ENCODE measurements at regions not wholly inside any gene's neighbourhood (a gene's known extent, or its start where the extent isn't known, plus 50 kb on each side); places are given as distances from the start of the nearest gene placed in this dataset.

GRCh38 chr18:71485611-71486010, 1058.5 kb downstream of the CBLN2 start:
- no peak overlapping the region for H3K9ac ChIP-seq (ENCODE audit: low read length)
- H3K27ac ChIP-seq (ENCODE audit: low read length, poor library complexity, severe bottlenecking) = no peak overlapping the region
- no peak overlapping the region for H4K8ac ChIP-seq (ENCODE audit: low read length)
- peaks cover 12% of the 10 kb centered on the region for H3K9me3 ChIP-seq (ENCODE audit: control insufficient read depth, low read length)
- H2BK5ac ChIP-seq (ENCODE audit: low read depth, low read length, poor library complexity, severe bottlenecking) = no peak overlapping the region
- H3K4me2 ChIP-seq (ENCODE audit: low read length, poor library complexity, severe bottlenecking) = no peak overlapping the region
- H2BK120ac ChIP-seq (ENCODE audit: low read depth, low read length) = no peak overlapping the region
- no peak overlapping the region for H2AFZ ChIP-seq (ENCODE audit: low read depth, low read length)
- no peaks in the 10 kb centered on the region for H3K4me1 ChIP-seq (ENCODE audit: control insufficient read depth, insufficient read depth, low read depth, low read length)
- H3K23ac ChIP-seq (ENCODE audit: low read length in 2 of 2) = no peak overlapping the region
- no peaks in the 10 kb centered on the region for H3K27me3 ChIP-seq (ENCODE audit: control insufficient read depth in 1 of 2, insufficient read depth in 1 of 2, low read length in 2 of 2)
- H3K4me3 ChIP-seq (ENCODE audit: insufficient read depth in 1 of 2, low read depth in 1 of 2, low read length in 2 of 2) = no peak overlapping the region
- H2AK5ac ChIP-seq (ENCODE audit: low read length, severe bottlenecking) = no peak overlapping the region
- H3K18ac ChIP-seq (ENCODE audit: low read depth in 1 of 2, low read length in 2 of 2) = no peak overlapping the region
- 65% methylated on average over 3 of the region's 3 CpGs for WGBS
- no peak for DNase-seq
- no peaks in the 10 kb centered on the region for H3K36me3 ChIP-seq (ENCODE audit: control insufficient read depth in 1 of 2, insufficient read depth in 2 of 2, low read depth in 1 of 2, low read length in 2 of 2)
- no peak overlapping the region for H3K14ac ChIP-seq (ENCODE audit: low read length in 2 of 2)
- H4K91ac ChIP-seq (ENCODE audit: low read length) = no peak overlapping the region
- H2BK15ac ChIP-seq (ENCODE audit: low read depth, poor library complexity, severe bottlenecking) = no peak overlapping the region
- no peaks in the 10 kb centered on the region for H3K79me1 ChIP-seq (replicated peaks; ENCODE audit: low read length, poor library complexity, severe bottlenecking)
- no peak overlapping the region for H3K4ac ChIP-seq (ENCODE audit: low read depth in 1 of 2, low read length in 2 of 2)
- H2BK12ac ChIP-seq (ENCODE audit: low read length in 2 of 2) = no peak overlapping the region

GRCh38 chr18:71471963-71472725, 1072.0 kb downstream of the CBLN2 start:
- no peak overlapping the region for H2AK5ac ChIP-seq (ENCODE audit: low read length, severe bottlenecking)
- DNase-seq = no peak
- no peak overlapping the region for H3K4ac ChIP-seq (ENCODE audit: low read depth in 1 of 2, low read length in 2 of 2)
- H2BK5ac ChIP-seq (ENCODE audit: low read depth, low read length, poor library complexity, severe bottlenecking) = no peak overlapping the region
- no peak overlapping the region for H3K23ac ChIP-seq (ENCODE audit: low read length in 2 of 2)
- no peak overlapping the region for H4K91ac ChIP-seq (ENCODE audit: low read length)
- 76% methylated on average over 16 of the region's 19 CpGs for WGBS
- H3K27me3 ChIP-seq (ENCODE audit: control insufficient read depth in 1 of 2, insufficient read depth in 1 of 2, low read length in 2 of 2) = no peaks in the 10 kb centered on the region
- H2BK12ac ChIP-seq (ENCODE audit: low read length in 2 of 2) = no peak overlapping the region
- H3K18ac ChIP-seq (ENCODE audit: low read depth in 1 of 2, low read length in 2 of 2) = no peak overlapping the region
- no peak overlapping the region for H2AFZ ChIP-seq (ENCODE audit: low read depth, low read length)
- H3K4me3 ChIP-seq (ENCODE audit: insufficient read depth in 1 of 2, low read depth in 1 of 2, low read length in 2 of 2) = no peak overlapping the region
- H3K9me3 ChIP-seq (ENCODE audit: control insufficient read depth, low read length) = no peaks in the 10 kb centered on the region
- H3K36me3 ChIP-seq (ENCODE audit: control insufficient read depth in 1 of 2, insufficient read depth in 2 of 2, low read depth in 1 of 2, low read length in 2 of 2) = no peaks in the 10 kb centered on the region
- no peaks in the 10 kb centered on the region for H3K79me1 ChIP-seq (replicated peaks; ENCODE audit: low read length, poor library complexity, severe bottlenecking)
- H3K14ac ChIP-seq (ENCODE audit: low read length in 2 of 2) = no peak overlapping the region
- no peak overlapping the region for H3K4me2 ChIP-seq (ENCODE audit: low read length, poor library complexity, severe bottlenecking)
- no peak overlapping the region for H2BK15ac ChIP-seq (ENCODE audit: low read depth, poor library complexity, severe bottlenecking)
- H3K4me1 ChIP-seq (ENCODE audit: control insufficient read depth, insufficient read depth, low read depth, low read length) = no peaks in the 10 kb centered on the region
- no peak overlapping the region for H4K8ac ChIP-seq (ENCODE audit: low read length)
- no peak overlapping the region for H3K9ac ChIP-seq (ENCODE audit: low read length)
- H3K27ac ChIP-seq (ENCODE audit: low read length, poor library complexity, severe bottlenecking) = no peak overlapping the region
- H2BK120ac ChIP-seq (ENCODE audit: low read depth, low read length) = no peak overlapping the region

- no peak overlapping the region for H2BK120ac ChIP-seq (ENCODE audit: low read depth, low read length)
- H2AFZ ChIP-seq (ENCODE audit: low read depth, low read length) = no peak overlapping the region
- H3K27me3 ChIP-seq (ENCODE audit: control insufficient read depth in 1 of 2, insufficient read depth in 1 of 2, low read length in 2 of 2) = no peaks in the 10 kb centered on the region
- no peak overlapping the region for H2AK5ac ChIP-seq (ENCODE audit: low read length, severe bottlenecking)
- no peak for DNase-seq
- no peak overlapping the region for H3K18ac ChIP-seq (ENCODE audit: low read depth in 1 of 2, low read length in 2 of 2)
- no peaks in the 10 kb centered on the region for H3K36me3 ChIP-seq (ENCODE audit: control insufficient read depth in 1 of 2, insufficient read depth in 2 of 2, low read depth in 1 of 2, low read length in 2 of 2)
- H3K27ac ChIP-seq (ENCODE audit: low read length, poor library complexity, severe bottlenecking) = no peak overlapping the region
- H3K4me2 ChIP-seq (ENCODE audit: low read length, poor library complexity, severe bottlenecking) = no peak overlapping the region
- H2BK15ac ChIP-seq (ENCODE audit: low read depth, poor library complexity, severe bottlenecking) = no peak overlapping the region
- WGBS = no CpG with 5 or more reads among the region's 3 CpGs
- H3K9ac ChIP-seq (ENCODE audit: low read length) = no peak overlapping the region
- H3K79me1 ChIP-seq (replicated peaks; ENCODE audit: low read length, poor library complexity, severe bottlenecking) = no peaks in the 10 kb centered on the region
- no peak overlapping the region for H2BK12ac ChIP-seq (ENCODE audit: low read length in 2 of 2)
- no peaks in the 10 kb centered on the region for H3K4me1 ChIP-seq (ENCODE audit: control insufficient read depth, insufficient read depth, low read depth, low read length)
- no peak overlapping the region for H2BK5ac ChIP-seq (ENCODE audit: low read depth, low read length, poor library complexity, severe bottlenecking)
- no peak overlapping the region for H4K8ac ChIP-seq (ENCODE audit: low read length)
- H3K4me3 ChIP-seq (ENCODE audit: insufficient read depth in 1 of 2, low read depth in 1 of 2, low read length in 2 of 2) = no peak overlapping the region
- no peak overlapping the region for H3K14ac ChIP-seq (ENCODE audit: low read length in 2 of 2)
- no peak overlapping the region for H3K4ac ChIP-seq (ENCODE audit: low read depth in 1 of 2, low read length in 2 of 2)
- no peak overlapping the region for H3K23ac ChIP-seq (ENCODE audit: low read length in 2 of 2)
- H3K9me3 ChIP-seq (ENCODE audit: control insufficient read depth, low read length) = no peaks in the 10 kb centered on the region
- no peak overlapping the region for H4K91ac ChIP-seq (ENCODE audit: low read length)
These were observed 1087.9 kb downstream of the CBLN2 start for GRCh38 chr18:71456206-71456605.

GRCh38 chr18:71450257-71450656, 1093.9 kb downstream of the CBLN2 start:
- Histone ChIP-seq H3K23ac (ENCODE audit: low read length in 2 of 2) (no peak overlapping the region), H3K14ac (ENCODE audit: low read length in 2 of 2) (no peak overlapping the region), H3K9ac (ENCODE audit: low read length) (no peak overlapping the region), H3K4ac (ENCODE audit: low read depth in 1 of 2, low read length in 2 of 2) (no peak overlapping the region), H2AFZ (ENCODE audit: low read depth, low read length) (no peak overlapping the region), H2BK5ac (ENCODE audit: low read depth, low read length, poor library complexity, severe bottlenecking) (no peak overlapping the region), H2BK12ac (ENCODE audit: low read length in 2 of 2) (no peak overlapping the region), H3K4me2 (ENCODE audit: low read length, poor library complexity, severe bottlenecking) (no peak overlapping the region), H2BK15ac (ENCODE audit: low read depth, poor library complexity, severe bottlenecking) (no peak overlapping the region), H2BK120ac (ENCODE audit: low read depth, low read length) (no peak overlapping the region), H4K8ac (ENCODE audit: low read length) (no peak overlapping the region), H3K27ac (ENCODE audit: low read length, poor library complexity, severe bottlenecking) (no peak overlapping the region), H3K79me1 (replicated peaks; ENCODE audit: low read length, poor library complexity, severe bottlenecking) (no peaks in the 10 kb centered on the region), H3K4me1 (ENCODE audit: control insufficient read depth, insufficient read depth, low read depth, low read length) (no peaks in the 10 kb centered on the region), H3K9me3 (ENCODE audit: control insufficient read depth, low read length) (peaks cover 6% of the 10 kb centered on the region), H4K91ac (ENCODE audit: low read length) (no peak overlapping the region), H3K18ac (ENCODE audit: low read depth in 1 of 2, low read length in 2 of 2) (no peak overlapping the region), H3K36me3 (ENCODE audit: control insufficient read depth in 1 of 2, insufficient read depth in 2 of 2, low read depth in 1 of 2, low read length in 2 of 2) (no peaks in the 10 kb centered on the region), H2AK5ac (ENCODE audit: low read length, severe bottlenecking) (no peak overlapping the region), H3K4me3 (ENCODE audit: insufficient read depth in 1 of 2, low read depth in 1 of 2, low read length in 2 of 2) (no peak overlapping the region), H3K27me3 (ENCODE audit: control insufficient read depth in 1 of 2, insufficient read depth in 1 of 2, low read length in 2 of 2) (no peaks in the 10 kb centered on the region)
- WGBS = 64% methylated on average over 3 of the region's 3 CpGs
- no peak for DNase-seq

Data from mesenchymal stem cell (in vitro differentiated cells and primary cell).